UCSD-AML1 (cell line): ENCODE measurements at regions not wholly inside any gene's neighbourhood (a gene's known extent, or its start where the extent isn't known, plus 50 kb on each side); places are given as distances from the start of the nearest gene placed in this dataset.

Experiments
- DNase-seq: peaks from one replicate; lab custom pipeline; 2025; ENCODE audit not compliant: unreplicated experiment; lab: John Stamatoyannopoulos, UW

- no peak for DNase-seq
Measured at GRCh38 chr12:126535971-126536370, 1470.7 kb downstream of the AACS start.

GRCh38 chr12:126537961-126538530 is 1472.8 kb downstream of the AACS start:
- DNase-seq, result no peak

- no peak for DNase-seq
Measured at GRCh38 chr12:126538888-126539287, 1473.7 kb downstream of the AACS start.

GRCh38 chr12:126545411-126545810 is 1480.2 kb downstream of the AACS start:
- no peak for DNase-seq

- DNase-seq, result no peak
Measured at GRCh38 chr12:126547905-126548304, 1482.7 kb downstream of the AACS start.

GRCh38 chr12:126551869-126552268 is 1486.6 kb downstream of the AACS start:
- DNase-seq, result no peak

GRCh38 chr12:126554625-126555024 is 1489.4 kb downstream of the AACS start:
- DNase-seq, result no peak

GRCh38 chr12:126557659-126558058 is 1492.4 kb downstream of the AACS start:
- DNase-seq, result no peak

- no peak for DNase-seq
Measured at GRCh38 chr12:126558219-126558618, 1493.0 kb downstream of the AACS start.

- DNase-seq, result no peak
Measured at GRCh38 chr12:126558810-126559209, 1493.6 kb downstream of the AACS start.

- no peak for DNase-seq
Measured at GRCh38 chr12:126567016-126567415, 1501.8 kb downstream of the AACS start.

- DNase-seq, result no peak
Measured at GRCh38 chr12:126569706-126570105, 1504.5 kb downstream of the AACS start.

- DNase-seq, result no peak
Measured at GRCh38 chr12:126570566-126570965, 1505.3 kb downstream of the AACS start.

- no peak for DNase-seq
Measured at GRCh38 chr12:126572170-126572569, 1506.9 kb downstream of the AACS start.

- DNase-seq, result no peak
Measured at GRCh38 chr12:126581655-126582054, 1516.4 kb downstream of the AACS start.

- no peak for DNase-seq
Measured at GRCh38 chr12:126582231-126582630, 1517.0 kb downstream of the AACS start.

- no peak for DNase-seq
Measured at GRCh38 chr12:126588586-126589249, 1523.5 kb downstream of the AACS start.

- no peak for DNase-seq
Measured at GRCh38 chr12:126591533-126591932, 1526.3 kb downstream of the AACS start.

GRCh38 chr12:126601184-126602170 is 1536.2 kb downstream of the AACS start:
- DNase-seq, result no peak

GRCh38 chr12:126602612-126603011 is 1537.4 kb downstream of the AACS start:
- DNase-seq, result no peak

- no peak for DNase-seq
Measured at GRCh38 chr12:126607157-126607556, 1541.9 kb downstream of the AACS start.

- no peak for DNase-seq
Measured at GRCh38 chr12:126607867-126608266, 1542.6 kb downstream of the AACS start.
